H1 (cell line): ENCODE measurements at regions not wholly inside any gene's neighbourhood (a gene's known extent, or its start where the extent isn't known, plus 50 kb on each side); places are given as distances from the start of the nearest gene placed in this dataset.
A peak's percentile ranks its signal among the peaks of the same experiment; 100 is the strongest.

Experiments used
- CTCF ChIA-PET: fragments of 300-600 bp; sonication (Branson Sonifier 250); formaldehyde crosslinking; loops from one replicate; lab custom pipeline; 2021; ENCODE audit not compliant: partially characterized antibody; lab: Charles Lee
- POLR2A ChIA-PET: fragments of 300-600 bp; sonication (Branson Sonifier 250); formaldehyde crosslinking; loops from one replicate; lab custom pipeline; 2021; ENCODE audit warnings: inconsistent platforms; ENCODE audit not compliant: partially characterized antibody; lab: Charles Lee
- DNase-seq, 2 experiments: peaks; one replicate each; pipeline versions ENCODE4 v3.0.0 to v3.0.0-alpha.2; 2010 to 2022; ENCODE audit warnings: low spot score in 2 of 2, low read depth in 1 of 2, mixed read lengths in 1 of 2
- FAIRE-seq: peaks from 2 replicates; lab custom pipeline; 2011; peaks lifted over from hg19 to GRCh38; lab: Jason Lieb, UNC
- H2AFZ ChIP-seq: 2 replicates; pipeline ENCODE4 v1.8.1; 2012; ENCODE audit warnings: low read length, inconsistent platforms
- H2AK5ac ChIP-seq: 2 replicates; pipeline ENCODE4 v1.6.1; 2013; ENCODE audit warnings: low read depth, low read length
- H2BK120ac ChIP-seq: replicated peaks from 2 replicates; pipeline ENCODE3; 2013; ENCODE audit warnings: low read depth, low read length, inconsistent platforms
- H2BK12ac ChIP-seq: 2 replicates; pipeline ENCODE4 v1.6.1; 2013; ENCODE audit warnings: low read depth, low read length
- H2BK15ac ChIP-seq: 2 replicates; pipeline ENCODE4 v1.6.1; 2013; ENCODE audit warnings: low read length
- H2BK20ac ChIP-seq: 2 replicates; pipeline ENCODE4 v1.6.1; 2013; ENCODE audit warnings: low read length
- H2BK5ac ChIP-seq: 2 replicates; pipeline ENCODE4 v1.6.1; 2013; ENCODE audit warnings: low read depth, low read length
- H3K14ac ChIP-seq: 2 replicates; pipeline ENCODE4 v1.6.1; 2013; ENCODE audit warnings: inconsistent platforms; ENCODE audit not compliant: insufficient read length
- H3K18ac ChIP-seq: 2 replicates; pipeline ENCODE4 v1.6.1; 2013; ENCODE audit warnings: low read length; ENCODE audit errors: extremely low read depth
- H3K23ac ChIP-seq: 2 replicates; pipeline ENCODE4 v1.6.1; 2013; ENCODE audit warnings: inconsistent platforms; ENCODE audit not compliant: insufficient read length
- H3K23me2 ChIP-seq: 2 replicates; pipeline ENCODE4 v1.6.1; 2013; ENCODE audit warnings: low read depth, low read length
- H3K27ac ChIP-seq: 2 replicates; pipeline ENCODE4 v1.6.1; 2011; ENCODE audit warnings: low read depth, low read length, inconsistent platforms
- H3K27me3 ChIP-seq, 4 experiments: replicated peaks in 1 of 4; 1 replicate in 1 of 4; 2 replicates in 3 of 4; pipeline versions ENCODE4 v1.6.1 to v1.8.1; 2011 to 2013; ENCODE audit warnings: low read length in 3 of 4, mild to moderate bottlenecking in 3 of 4, inconsistent platforms in 2 of 4, mixed read lengths in 2 of 4, moderate library complexity in 1 of 4; ENCODE audit not compliant: control insufficient read depth in 3 of 4, insufficient read depth in 3 of 4; ENCODE audit errors: extremely low read depth in 1 of 4
- H3K36me3 ChIP-seq, 4 experiments: 2 replicates each; pipeline versions ENCODE4 v1.6.1 to v1.8.1; 2011 to 2013; ENCODE audit warnings: mild to moderate bottlenecking in 4 of 4, low read length in 3 of 4, moderate library complexity in 2 of 4, control low read depth in 1 of 4, inconsistent platforms in 1 of 4; ENCODE audit not compliant: insufficient read depth in 4 of 4, control insufficient read depth in 2 of 4
- H3K4ac ChIP-seq: replicated peaks from 2 replicates; pipeline ENCODE3; 2013; ENCODE audit warnings: low read length, low read depth, mixed read lengths, inconsistent platforms; ENCODE audit not compliant: insufficient read length
- H3K4me1 ChIP-seq, 4 experiments: replicated peaks in 1 of 4; 1 replicate in 1 of 4; 2 replicates in 3 of 4; pipeline versions ENCODE4 v1.6.1 to v1.8.1; 2011 to 2013; ENCODE audit warnings: low read length in 3 of 4, inconsistent platforms in 2 of 4, mixed read lengths in 1 of 4; ENCODE audit not compliant: insufficient read depth in 4 of 4, control insufficient read depth in 3 of 4
- H3K4me2 ChIP-seq, 2 experiments: 2 replicates each; pipeline versions ENCODE4 v1.6.1 to v1.8.1; 2011 to 2013; ENCODE audit warnings: low read depth in 2 of 2, low read length in 2 of 2, control low read depth in 1 of 2, inconsistent platforms in 1 of 2, mild to moderate bottlenecking in 1 of 2; ENCODE audit not compliant: insufficient read depth in 1 of 2
- H3K4me3 ChIP-seq, 4 experiments: fragments of 200-600, 300-600 bp in 1 of 4; sonication (generic), shearing (Covaris generic), sonication (Bioruptor Twin) in 1 of 4; 2 replicates each; pipeline versions ENCODE4 v1.5.1 to v1.8.1; 2011 to 2016; ENCODE audit warnings: low read length in 4 of 4, low read depth in 3 of 4, control low read depth in 2 of 4, inconsistent platforms in 2 of 4, mild to moderate bottlenecking in 2 of 4, mixed read lengths in 1 of 4, moderate library complexity in 1 of 4; ENCODE audit not compliant: insufficient read depth in 2 of 4; ENCODE audit errors: extremely low read depth in 1 of 4
- H3K56ac ChIP-seq: replicated peaks from 2 replicates; pipeline ENCODE3; 2013; ENCODE audit warnings: low read depth, mild to moderate bottlenecking, mixed read lengths, low read length, inconsistent platforms; ENCODE audit not compliant: insufficient read length
- H3K79me1 ChIP-seq: 2 replicates; pipeline ENCODE4 v1.6.1; 2013; ENCODE audit warnings: low read depth, low read length, control low read depth
- H3K79me2 ChIP-seq, 2 experiments: 2 replicates each; pipeline versions ENCODE4 v1.6.1 to v1.8.1; 2012 to 2013; ENCODE audit warnings: low read length in 2 of 2, mild to moderate bottlenecking in 2 of 2, inconsistent platforms in 1 of 2; ENCODE audit not compliant: insufficient read depth in 2 of 2, control insufficient read depth in 1 of 2
- H3K9ac ChIP-seq, 4 experiments: replicated peaks in 1 of 4; 1 replicate in 1 of 4; 2 replicates in 3 of 4; pipeline versions ENCODE4 v1.6.1 to v1.8.1; 2011 to 2013; ENCODE audit warnings: low read depth in 3 of 4, low read length in 3 of 4, control low read depth in 2 of 4, mild to moderate bottlenecking in 2 of 4, moderate library complexity in 2 of 4, inconsistent platforms in 1 of 4; ENCODE audit errors: extremely low read depth in 1 of 4
- H3K9me3 ChIP-seq, 2 experiments: 2 replicates each; pipeline versions ENCODE4 v1.6.1 to v1.8.1; 2012 to 2013; ENCODE audit warnings: mild to moderate bottlenecking in 2 of 2, moderate library complexity in 2 of 2, control low read depth in 1 of 2, inconsistent platforms in 1 of 2, low read depth in 1 of 2, low read length in 1 of 2, mixed read lengths in 1 of 2; ENCODE audit not compliant: insufficient read depth in 2 of 2
- H4K20me1 ChIP-seq, 2 experiments: replicated peaks in 1 of 2; 2 replicates each; pipeline versions ENCODE3 to v1.8.1; 2011 to 2013; ENCODE audit warnings: inconsistent platforms in 2 of 2, low read length in 2 of 2, mild to moderate bottlenecking in 1 of 2; ENCODE audit not compliant: insufficient read depth in 2 of 2, control insufficient read depth in 1 of 2
- H4K5ac ChIP-seq: 2 replicates; pipeline ENCODE4 v1.6.1; 2013; ENCODE audit warnings: low read length, low read depth, mixed read lengths, inconsistent platforms; ENCODE audit not compliant: insufficient read length
- H4K8ac ChIP-seq: 2 replicates; pipeline ENCODE4 v1.8.0; 2013; ENCODE audit warnings: mild to moderate bottlenecking, moderate library complexity, low read length, inconsistent platforms; ENCODE audit not compliant: insufficient read depth; ENCODE audit errors: extremely low read depth
- H4K91ac ChIP-seq: replicated peaks from 2 replicates; pipeline ENCODE3; 2013; ENCODE audit warnings: low read length, mixed read lengths, inconsistent platforms; ENCODE audit not compliant: insufficient read length
- ASH2L ChIP-seq: fragments of 200-600, 300-600 bp; sonication (generic); IDR thresholded peaks from one replicate; pipeline ENCODE4 v1.7.1; 2017; ENCODE audit warnings: low read length
- ATF3 ChIP-seq: IDR thresholded peaks from 2 replicates; pipeline ENCODE4 v1.6.1; 2011; ENCODE audit warnings: low read depth, mild to moderate bottlenecking, low read length; ENCODE audit not compliant: insufficient read depth
- BRCA1 ChIP-seq: IDR thresholded peaks from 2 replicates; pipeline ENCODE4 v1.6.1; 2012; ENCODE audit warnings: low read depth, low read length, improper control_type of control experiment
- RAD21 ChIP-seq, 2 experiments: IDR thresholded peaks in 1 of 2; conservative IDR thresholded peaks in 1 of 2; 2 replicates each; pipeline ENCODE4 v1.6.1; 2011; ENCODE audit warnings: low read depth in 2 of 2, low read length in 2 of 2, improper control_type of control experiment in 1 of 2, inconsistent platforms in 1 of 2, mild to moderate bottlenecking in 1 of 2, moderate library complexity in 1 of 2
- RFX5 ChIP-seq: IDR thresholded peaks from 2 replicates; pipeline ENCODE4 v1.6.1; 2011; ENCODE audit warnings: low read depth, low read length, improper control_type of control experiment, borderline replicate concordance
- SAP30 ChIP-seq: fragments of 300-600 bp; sonication (generic); IDR thresholded peaks from 2 replicates; pipeline ENCODE4 v1.7.1; 2012; ENCODE audit warnings: low read length, moderate library complexity, mild to moderate bottlenecking, inconsistent platforms; ENCODE audit not compliant: insufficient read depth, insufficient replicate concordance
- SP4 ChIP-seq: IDR thresholded peaks from 2 replicates; pipeline ENCODE4 v1.6.1; 2012; ENCODE audit warnings: low read length, inconsistent platforms
- TAF1 ChIP-seq: IDR thresholded peaks from 2 replicates; pipeline ENCODE4 v1.6.1; 2011; ENCODE audit warnings: mild to moderate bottlenecking, low read depth, low read length
- WGBS, 2 experiments: shearing (Covaris generic) in 1 of 2; methylation state at CpG; one replicate each; pipeline versions ENCODE4 v1.1.6 to v1.1.7; 2013 to 2015; ENCODE audit warnings: low lambda C conversion rate in 2 of 2, mixed read lengths in 2 of 2, inconsistent platforms in 1 of 2, low coverage in 1 of 2, missing lambda C conversion rate in 1 of 2; ENCODE audit not compliant: insufficient replicate concordance in 2 of 2, insufficient coverage in 1 of 2, insufficient read length in 1 of 2; ENCODE audit errors: extremely low coverage in 1 of 2, missing lambda C conversion rate in 1 of 2; 5-methylcytosine and 5-hydroxymethylcytosine counted together
- TF ChIP-seq, protein P1 (sequence below): IDR thresholded peaks from 2 replicates; pipeline ENCODE4 v1.6.1; 2012; ENCODE audit warnings: low read length, inconsistent platforms

DNA sequence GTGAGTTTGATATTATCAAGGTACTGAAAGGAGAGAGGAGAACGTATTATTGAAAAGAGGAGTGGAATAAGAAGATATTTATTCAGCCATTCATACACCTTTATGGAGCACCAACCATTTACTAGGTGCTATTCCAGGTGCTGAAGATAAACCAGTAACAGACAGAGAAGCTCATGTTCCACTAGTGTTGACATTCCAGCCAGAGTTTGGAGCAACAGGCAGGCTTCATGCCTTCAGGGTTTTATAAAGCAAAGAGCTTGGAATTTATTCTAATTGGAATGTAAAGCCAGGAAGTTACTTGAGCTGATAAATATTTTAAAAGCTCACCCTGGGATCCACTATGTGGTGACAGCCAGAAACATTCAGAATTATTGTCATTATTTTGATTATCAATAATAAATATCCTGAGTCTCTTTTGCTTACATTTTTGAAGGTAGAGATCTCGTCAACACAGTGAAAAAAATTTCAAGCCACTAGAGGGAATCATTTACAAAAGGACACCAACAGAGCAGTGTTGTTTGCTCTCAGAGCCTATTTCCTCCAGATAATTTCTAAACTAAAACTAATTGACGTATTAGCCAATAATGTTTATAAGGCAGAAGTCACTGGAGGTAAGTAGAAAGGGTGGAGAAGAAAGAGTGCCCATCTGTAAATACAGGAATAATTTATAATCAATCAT lies 172.0 kb downstream of the KCNA4 start:
- Histone ChIP-seq H2AK5ac (no peak overlapping the region), H3K9ac (no peak overlapping the region), H3K79me1 (no peaks in the 10 kb centered on the region), H2BK20ac (no peak overlapping the region), H3K4me1 (no peaks in the 10 kb centered on the region), H4K91ac (no peak overlapping the region), H3K23me2 (no peaks in the 10 kb centered on the region; the same call in 1 of the 2 replicates), H4K8ac (no peak overlapping the region), H3K79me2 (no peaks in the 10 kb centered on the region), H3K14ac (no peak overlapping the region), H3K27ac (no peak overlapping the region), H4K20me1 (no peaks in the 10 kb centered on the region), H3K18ac (no peak overlapping the region), H2BK120ac (no peak overlapping the region), H3K27me3 (peaks cover 0 to 1% (median 0%) of the 10 kb centered on the region in 4 experiments; a peak in 1 of 7 replicates), H3K36me3 (no peaks in the 10 kb centered on the region), H3K9me3 (no peaks in the 10 kb centered on the region), H3K4ac (no peak overlapping the region), H2BK5ac (no peak overlapping the region), H3K4me2 (no peak overlapping the region), H2AFZ (no peak overlapping the region), H3K23ac (no peak overlapping the region), H4K5ac (no peak overlapping the region), H3K4me3 (no peak overlapping the region), H2BK12ac (no peak overlapping the region), H2BK15ac (no peak overlapping the region), H3K56ac (no peak overlapping the region)
- ChIA-PET CTCF (interaction anchor here (0.9 to 1.6 kb wide), 8 partner anchors 8 to 461 kb away, joined by 3 to 7 read pairs (median 3); no protein-coding TSS in a partner anchor), POLR2A (no interaction called here)
- DNase-seq (no peak), FAIRE-seq (no peak)
- WGBS, 2 experiments: 78 to 100% methylated on average over 1 to 3 of the region's 3 CpGs
- TF ChIP-seq, protein P1, sequence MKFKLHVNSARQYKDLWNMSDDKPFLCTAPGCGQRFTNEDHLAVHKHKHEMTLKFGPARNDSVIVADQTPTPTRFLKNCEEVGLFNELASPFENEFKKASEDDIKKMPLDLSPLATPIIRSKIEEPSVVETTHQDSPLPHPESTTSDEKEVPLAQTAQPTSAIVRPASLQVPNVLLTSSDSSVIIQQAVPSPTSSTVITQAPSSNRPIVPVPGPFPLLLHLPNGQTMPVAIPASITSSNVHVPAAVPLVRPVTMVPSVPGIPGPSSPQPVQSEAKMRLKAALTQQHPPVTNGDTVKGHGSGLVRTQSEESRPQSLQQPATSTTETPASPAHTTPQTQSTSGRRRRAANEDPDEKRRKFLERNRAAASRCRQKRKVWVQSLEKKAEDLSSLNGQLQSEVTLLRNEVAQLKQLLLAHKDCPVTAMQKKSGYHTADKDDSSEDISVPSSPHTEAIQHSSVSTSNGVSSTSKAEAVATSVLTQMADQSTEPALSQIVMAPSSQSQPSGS: no peak
- TF ChIP-seq RAD21 (IDR thresholded peaks at IDR 0.05 in 1 of 2, conservative IDR thresholded peaks at IDR 0.05 in 1 of 2; ENCODE audit: low read depth in 2 of 2, low read length in 2 of 2) (peak; percentile 42 to 48), SP4 (no peak), RFX5 (no peak), ASH2L (no peak), BRCA1 (no peak), SAP30 (no peak), TAF1 (no peak), ATF3 (no peak)
